Choroid plexus epithelial cell (primary cell): ENCODE measurements at regions not wholly inside any gene's neighbourhood (a gene's known extent, or its start where the extent isn't known, plus 50 kb on each side); places are given as distances from the start of the nearest gene placed in this dataset.

ENCODE experiments used
- DNase-seq: peaks from one replicate; pipeline ENCODE4 v3.0.0-alpha.2; 2010; ENCODE audit warnings: low read depth
- H3K4me3 ChIP-seq: 2 replicates; pipeline ENCODE4 v1.5.1; 2011; ENCODE audit warnings: low read depth, mild to moderate bottlenecking, control low read depth, low read length, moderate library complexity
- CTCF ChIP-seq: conservative IDR thresholded peaks from 2 replicates; pipeline ENCODE4 v1.5.1; 2011; ENCODE audit warnings: low read depth, mild to moderate bottlenecking, control low read depth, inconsistent platforms, low read length, moderate library complexity

GRCh38 chr2:105587637-105588036 is 157.1 kb upstream of the NCK2 start:
- DNase-seq = no peak
- no peak for TF ChIP-seq CTCF
- H3K4me3 ChIP-seq = no peak overlapping the region

GRCh38 chr2:105584435-105585010 is 160.2 kb upstream of the NCK2 start:
- no peak overlapping the region for H3K4me3 ChIP-seq
- no peak for DNase-seq
- no peak for TF ChIP-seq CTCF

- TF ChIP-seq CTCF = no peak
- no peak overlapping the region for H3K4me3 ChIP-seq
- DNase-seq = no peak
Measured at GRCh38 chr2:105582952-105583660, 161.6 kb upstream of the NCK2 start.

GRCh38 chr2:105581555-105581944 is 163.2 kb upstream of the NCK2 start:
- no peak overlapping the region for H3K4me3 ChIP-seq
- DNase-seq = no peak
- TF ChIP-seq CTCF = no peak

- no peak for DNase-seq
- no peak overlapping the region for H3K4me3 ChIP-seq
- no peak for TF ChIP-seq CTCF
Measured at GRCh38 chr2:105580870-105581554, 163.7 kb upstream of the NCK2 start.

GRCh38 chr2:105580216-105580615 is 164.5 kb upstream of the NCK2 start:
- no peak for DNase-seq
- no peak overlapping the region for H3K4me3 ChIP-seq
- TF ChIP-seq CTCF = no peak
